Activated CD8-positive, alpha-beta memory T cell treated with anti-CD3 and anti-CD28 coated beads for 36 hours (primary cell): ENCODE measurements at regions not wholly inside any gene's neighbourhood (a gene's known extent, or its start where the extent isn't known, plus 50 kb on each side); places are given as distances from the start of the nearest gene placed in this dataset.
"Not testable (repeated sequence)": the region's sequence is repeated elsewhere in the genome, so short reads cannot be mapped to it uniquely, and the experiment has no call there.

ENCODE experiments used
- CTCF ChIA-PET: fragments of 350-600 bp; sonication (Branson Sonifier 250); formaldehyde crosslinking; loops from one replicate; lab custom pipeline; 2021; ENCODE audit warnings: antibody characterized with exemption; lab: Charles Lee
- POLR2A ChIA-PET: fragments of 350-600 bp; sonication (Branson Sonifier 250); formaldehyde crosslinking; loops from one replicate; lab custom pipeline; 2021; ENCODE audit warnings: antibody characterized with exemption; lab: Charles Lee

DNA sequence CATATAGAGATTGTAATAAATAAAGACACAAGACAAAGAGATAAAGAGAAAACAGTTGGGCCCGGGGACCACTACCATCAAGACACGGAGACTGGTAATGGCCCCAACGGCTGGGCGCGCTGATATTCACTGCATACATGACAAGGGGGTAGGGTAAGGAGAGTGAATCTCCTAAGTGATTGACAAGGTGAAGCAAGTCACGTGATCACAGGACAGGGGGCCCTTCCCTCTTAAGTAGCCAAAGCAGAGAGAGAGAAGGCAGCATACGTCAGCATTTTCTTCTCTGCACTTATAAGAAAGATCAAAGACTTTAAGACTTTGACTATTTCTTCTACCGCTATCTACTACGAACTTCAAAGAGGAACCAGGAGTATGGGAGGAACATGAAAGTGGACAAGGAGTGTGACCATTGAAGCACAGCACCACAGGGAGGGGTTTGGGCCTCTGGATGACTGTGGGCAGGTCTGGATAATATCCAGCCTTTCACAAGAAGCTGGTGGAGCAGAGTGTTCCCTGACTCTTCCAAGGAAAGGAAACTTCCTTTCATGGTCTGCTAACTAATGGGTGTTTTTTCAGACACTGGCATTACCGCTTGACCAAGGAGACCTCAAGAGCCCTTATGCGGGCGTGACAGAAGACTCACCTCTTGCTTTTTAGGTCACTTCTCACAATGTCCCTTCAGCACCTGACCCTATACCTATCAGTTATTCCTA lies 75.6 kb downstream of the MRPL39 start:
- POLR2A ChIA-PET, CTCF ChIA-PET: not testable (repeated sequence)

DNA sequence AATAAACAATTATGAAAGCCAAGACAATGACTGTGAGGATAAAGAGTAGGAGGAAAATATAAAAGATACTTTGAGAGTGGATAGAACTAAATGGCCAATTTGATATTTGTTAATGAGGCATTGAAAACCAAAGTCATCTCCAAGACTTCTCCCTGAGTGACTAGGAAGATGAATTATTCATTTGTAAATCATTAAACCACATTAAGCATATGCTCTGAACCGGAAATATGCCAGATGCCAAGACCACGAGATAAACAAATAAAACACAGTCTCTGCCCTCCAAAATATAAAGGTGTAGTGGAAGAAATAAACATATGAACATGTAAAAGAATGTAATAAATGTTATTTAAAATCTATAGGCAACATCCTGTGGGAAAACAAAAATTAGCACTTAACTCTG lies 78.8 kb downstream of the MRPL39 start:
- CTCF ChIA-PET, result no interaction called here

DNA sequence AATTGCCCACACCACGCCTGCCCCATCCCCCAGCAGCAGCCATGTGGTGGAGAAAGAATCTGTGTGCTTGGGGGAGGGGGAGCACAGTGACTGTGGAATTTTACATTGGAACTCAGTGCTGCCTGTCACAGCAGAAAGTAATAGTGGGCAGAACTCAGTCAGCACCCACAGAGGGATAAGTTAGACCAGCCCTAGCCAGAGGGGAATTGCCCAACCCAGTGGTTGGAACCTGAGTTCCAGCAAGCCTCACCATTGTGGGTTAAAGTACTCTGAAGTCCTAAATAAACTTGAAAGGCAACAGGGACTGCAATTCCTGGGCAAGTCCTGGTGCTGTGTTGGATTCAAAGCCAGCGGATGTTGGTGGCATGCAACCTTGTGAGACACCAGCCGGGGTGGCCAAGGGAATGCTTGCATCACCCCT lies 88.8 kb downstream of the MRPL39 start:
- ChIA-PET POLR2A (no interaction called here), CTCF (no interaction called here)

More for the DNA sequence above, 78.8 kb downstream of the MRPL39 start:
- POLR2A ChIA-PET, result no interaction called here

DNA sequence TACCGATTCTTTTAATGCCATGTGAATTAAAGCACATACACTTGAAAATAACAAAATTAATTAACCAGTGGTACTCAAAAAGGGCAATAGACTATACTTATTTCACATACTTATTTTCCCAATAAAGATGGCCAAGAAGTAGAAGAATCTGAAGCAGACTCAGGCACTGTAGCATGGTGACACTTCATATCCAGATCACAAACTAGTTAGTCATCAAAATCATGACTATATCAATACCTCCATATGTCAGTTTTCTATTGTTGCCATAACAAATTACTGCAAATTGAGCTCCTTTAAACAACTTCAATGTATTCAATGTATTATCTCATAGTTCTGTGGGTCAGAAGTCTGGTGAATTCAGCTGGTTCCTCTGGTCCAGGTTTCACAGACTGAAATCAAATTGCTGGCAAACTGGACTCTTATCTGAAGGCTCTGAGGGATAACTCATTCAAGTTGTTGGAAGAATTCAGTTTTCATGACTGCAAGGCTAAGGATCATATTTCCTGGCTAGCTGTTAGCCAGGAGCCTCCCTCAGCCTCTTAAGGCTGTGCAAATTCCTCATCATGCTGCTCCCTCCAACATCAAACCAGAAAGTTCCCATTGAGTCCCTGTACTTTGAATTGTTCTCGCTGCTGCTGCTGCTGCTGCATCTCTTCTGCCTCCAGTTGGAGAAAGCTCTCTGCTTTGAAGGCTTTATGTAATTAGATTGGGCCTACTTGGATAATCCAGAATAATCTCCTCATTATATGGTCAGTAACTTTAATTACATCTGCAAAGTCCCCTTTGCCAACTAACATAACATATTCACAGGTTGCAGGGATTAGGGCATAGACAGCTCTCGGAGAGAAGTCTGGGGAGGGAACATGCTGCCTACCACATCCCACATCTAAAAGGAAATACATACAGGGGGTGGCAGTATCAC lies 91.5 kb downstream of the MRPL39 start:
- POLR2A ChIA-PET, result interaction anchor here (1.0 kb wide), 1 partner anchor 46 kb away, joined by 5 read pairs; no protein-coding TSS in a partner anchor
- CTCF ChIA-PET, result interaction anchor here (1.2 kb wide), 1 partner anchor 37 kb away, joined by 3 read pairs; no protein-coding TSS in a partner anchor

DNA sequence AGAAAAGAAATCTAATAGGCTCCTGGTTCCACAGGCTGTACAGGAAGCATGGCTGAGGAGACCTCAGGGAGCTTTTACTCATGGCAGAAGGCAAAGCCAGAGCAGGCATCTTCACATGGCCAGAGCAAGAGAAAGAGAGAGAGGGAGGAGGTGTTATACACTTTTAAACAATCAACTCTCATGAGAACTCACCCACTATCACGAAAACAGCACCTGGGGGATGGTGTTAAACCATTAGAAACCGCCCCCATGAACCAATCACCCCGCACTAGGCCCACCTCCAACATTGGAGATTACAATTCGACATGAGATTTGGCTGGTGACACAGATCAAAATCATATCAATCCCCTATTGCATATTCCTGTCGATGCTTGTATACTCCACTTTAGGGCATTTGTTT lies 93.5 kb downstream of the MRPL39 start:
- POLR2A ChIA-PET, result interaction anchor here (1.0 to 4.2 kb wide), 3 partner anchors 49 to 60 kb away, joined by 3 to 106 read pairs (median 3); no protein-coding TSS in a partner anchor
- CTCF ChIA-PET, result no interaction called here

DNA sequence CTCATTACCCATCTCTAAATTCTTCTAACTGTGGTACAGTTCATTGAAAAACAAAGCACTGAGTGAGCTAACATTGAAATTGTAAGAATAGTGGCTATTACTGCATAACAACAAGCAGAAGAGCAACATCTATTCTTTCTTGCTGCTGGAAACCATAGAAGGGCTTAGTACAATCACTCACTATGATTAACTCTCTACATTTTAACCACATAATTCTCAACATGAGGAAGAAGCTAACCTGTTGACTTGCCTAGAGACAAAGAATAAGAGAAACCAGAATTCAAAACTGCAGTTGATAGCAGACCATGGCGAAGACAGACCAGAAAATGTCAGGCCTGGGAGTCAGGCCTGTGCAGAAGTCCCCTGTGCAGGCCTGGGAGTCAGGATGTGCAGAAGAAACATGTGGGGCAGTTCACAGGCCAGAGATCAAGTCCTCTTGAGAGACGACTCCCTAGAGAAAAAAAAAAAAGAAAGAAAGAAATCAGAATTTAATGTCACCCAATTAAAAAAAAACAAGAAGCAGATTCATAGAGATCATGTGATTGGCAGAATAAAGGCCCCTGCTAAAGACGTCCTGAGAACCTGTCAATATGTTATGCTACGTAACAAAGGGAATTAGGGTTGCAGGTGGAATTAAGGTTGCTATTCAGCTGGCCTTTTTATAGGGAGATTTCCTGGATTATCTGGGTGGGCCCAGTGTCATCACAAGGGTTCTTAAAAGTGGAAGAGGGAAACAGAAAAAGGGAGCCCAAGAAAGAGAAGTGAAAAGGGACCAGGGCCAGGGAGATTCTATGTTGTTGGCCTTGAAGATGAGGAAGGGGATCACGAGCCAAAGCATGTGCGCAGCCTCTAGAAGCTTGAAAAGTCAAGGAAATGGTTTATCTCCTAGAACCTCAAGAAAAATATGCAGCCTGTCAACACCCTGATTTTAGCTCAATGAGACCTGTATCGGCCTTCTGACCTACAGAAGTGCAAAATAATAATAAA lies 94.9 kb downstream of the MRPL39 start:
- POLR2A ChIA-PET, result interaction anchor here (1.4 to 4.2 kb wide), 6 partner anchors 25 to 63 kb away, joined by 3 to 106 read pairs (median 16); no protein-coding TSS in a partner anchor
- CTCF ChIA-PET, result interaction anchor here (0.9 to 1.5 kb wide), 4 partner anchors 11 to 90 kb away, joined by 3 to 5 read pairs (median 4); no protein-coding TSS in a partner anchor

- ChIA-PET CTCF (interaction anchor here (1.4 kb wide), 1 partner anchor 63 kb away, joined by 3 read pairs; no protein-coding TSS in a partner anchor), POLR2A (interaction anchor here (0.8 to 4.2 kb wide), 5 partner anchors 52 to 89 kb away, joined by 3 to 106 read pairs (median 21); no protein-coding TSS in a partner anchor)
Measured at GRCh38 chr21:25509862-25510261, 97.4 kb downstream of the MRPL39 start.

DNA sequence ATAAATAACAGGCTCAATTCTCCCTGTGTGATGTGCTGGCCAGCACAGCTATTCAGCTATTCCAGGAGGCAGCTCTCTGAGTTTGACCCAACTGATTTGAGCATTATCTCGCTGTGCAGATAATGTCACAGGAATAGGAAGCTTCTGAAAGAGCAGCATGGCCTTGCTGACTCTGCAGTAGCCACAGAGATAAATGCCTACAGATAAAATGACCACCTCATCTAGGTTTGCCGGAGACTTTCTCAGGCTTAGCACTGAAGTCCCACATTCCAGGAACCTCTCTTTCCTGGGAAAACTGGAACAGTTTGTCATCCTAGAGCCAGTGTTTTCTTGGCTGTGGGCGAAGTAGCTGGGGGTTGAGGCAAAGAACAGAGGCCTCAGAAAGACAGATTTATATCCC lies 98.9 kb downstream of the MRPL39 start:
- ChIA-PET POLR2A (interaction anchor here (0.6 to 2.9 kb wide), 7 partner anchors 52 to 88 kb away, joined by 3 to 21 read pairs (median 5); no protein-coding TSS in a partner anchor), CTCF (interaction anchor here (1.3 kb wide), 1 partner anchor 18 kb away, joined by 5 read pairs; no protein-coding TSS in a partner anchor)

DNA sequence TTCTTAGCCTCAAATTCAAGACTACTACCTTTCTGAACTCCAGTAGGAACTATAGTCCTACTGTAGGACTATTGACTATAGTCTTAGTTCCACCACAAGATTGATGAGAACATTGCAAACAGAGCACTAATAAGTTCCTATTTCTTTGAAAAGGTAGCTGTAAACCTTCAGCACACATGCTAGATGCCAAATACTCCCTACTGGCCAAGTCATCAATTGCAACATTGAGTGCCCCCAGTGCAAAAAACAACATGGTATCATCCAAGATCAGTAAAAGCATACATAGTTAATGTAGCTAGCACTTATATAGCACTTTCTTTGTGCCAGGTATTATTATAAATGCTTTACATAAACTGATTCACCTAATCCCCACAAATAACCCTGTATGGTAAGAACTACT lies 99.8 kb downstream of the MRPL39 start:
- CTCF ChIA-PET, result interaction anchor here (1.3 kb wide), 1 partner anchor 17 kb away, joined by 5 read pairs; no protein-coding TSS in a partner anchor
- POLR2A ChIA-PET, result interaction anchor here (0.7 to 2.9 kb wide), 6 partner anchors 37 to 61 kb away, joined by 3 to 21 read pairs (median 4); no protein-coding TSS in a partner anchor

- ChIA-PET CTCF (interaction anchor here (1.2 kb wide), 1 partner anchor 45 kb away, joined by 3 read pairs; no protein-coding TSS in a partner anchor), POLR2A (interaction anchor here (1.0 to 2.9 kb wide), 3 partner anchors 50 to 60 kb away, joined by 3 to 13 read pairs (median 4); no protein-coding TSS in a partner anchor)
Measured at GRCh38 chr21:25506887-25507286, 100.4 kb downstream of the MRPL39 start.

GRCh38 chr21:25506261-25506660 lies 101.0 kb downstream of the MRPL39 start:
- CTCF ChIA-PET, result interaction anchor here (1.2 kb wide), 1 partner anchor 44 kb away, joined by 3 read pairs; no protein-coding TSS in a partner anchor
- POLR2A ChIA-PET, result no interaction called here

- ChIA-PET POLR2A (no interaction called here), CTCF (no interaction called here)
Measured at GRCh38 chr21:25503981-25504380, 103.3 kb downstream of the MRPL39 start.

DNA sequence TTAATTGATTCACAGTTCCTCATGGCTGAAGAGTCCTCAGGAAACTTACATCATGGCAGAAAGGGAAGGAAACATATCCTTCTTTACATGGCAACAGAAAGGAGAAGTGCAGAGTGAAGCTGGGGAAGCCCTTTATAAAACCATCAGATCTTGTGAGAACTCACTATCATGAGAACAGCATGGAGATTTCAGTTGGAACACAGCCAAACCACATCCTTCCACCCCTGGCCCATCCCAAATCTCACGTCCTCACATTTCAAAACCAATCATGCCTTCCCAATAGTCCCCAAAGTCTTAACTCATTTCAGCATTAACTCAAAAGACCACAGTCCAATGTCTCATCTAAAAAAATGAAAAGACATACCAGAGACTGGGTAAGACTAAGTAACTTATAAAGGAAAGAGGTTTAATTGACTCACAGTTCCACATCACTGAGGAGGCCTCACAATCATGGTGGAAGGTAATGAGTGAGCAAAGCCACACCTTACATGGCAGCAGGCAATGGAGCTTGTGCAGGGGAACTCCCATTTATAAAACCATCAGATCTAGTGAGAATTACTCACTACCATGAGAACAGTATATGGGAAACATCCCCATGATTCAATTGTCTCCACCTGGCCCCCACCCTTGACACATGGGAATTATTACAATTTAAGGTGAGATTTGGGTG lies 105.2 kb downstream of the MRPL39 start:
- CTCF ChIA-PET, result interaction anchor here (1.3 to 1.5 kb wide), 3 partner anchors 11 to 14 kb away, joined by 3 to 5 read pairs (median 3); no protein-coding TSS in a partner anchor
- POLR2A ChIA-PET, result interaction anchor here (0.6 to 1.4 kb wide), 6 partner anchors 15 to 71 kb away, joined by 3 to 9 read pairs (median 4); no protein-coding TSS in a partner anchor

- CTCF ChIA-PET, result interaction anchor here (1.3 to 1.5 kb wide), 3 partner anchors 12 to 14 kb away, joined by 3 to 5 read pairs (median 3); no protein-coding TSS in a partner anchor
- POLR2A ChIA-PET, result interaction anchor here (0.6 to 1.4 kb wide), 3 partner anchors 14 to 66 kb away, joined by 3 to 9 read pairs (median 4); no protein-coding TSS in a partner anchor
Measured at GRCh38 chr21:25501462-25501861, 105.8 kb downstream of the MRPL39 start.

DNA sequence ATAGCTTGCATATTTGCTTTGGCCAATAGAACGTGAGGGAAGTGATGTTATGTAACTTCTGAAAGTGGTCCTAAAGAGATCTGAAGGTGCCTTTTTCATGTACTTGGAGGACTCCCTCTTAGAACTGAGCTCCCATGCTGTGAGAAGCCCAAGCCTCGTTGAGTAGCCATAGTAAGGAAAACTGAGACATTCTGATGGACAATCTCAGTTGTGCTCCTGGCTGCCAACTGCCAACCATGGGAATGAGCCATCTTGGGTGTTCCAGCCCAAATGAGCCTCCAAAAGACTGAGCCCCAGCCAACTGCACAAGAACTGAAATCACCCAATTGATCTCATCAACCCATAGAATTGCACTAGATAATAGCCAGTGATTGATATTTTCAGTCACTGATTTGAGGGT lies 106.7 kb downstream of the MRPL39 start:
- POLR2A ChIA-PET, result no interaction called here
- CTCF ChIA-PET, result interaction anchor here (1.5 kb wide), 1 partner anchor 79 kb away, joined by 3 read pairs; no protein-coding TSS in a partner anchor

- POLR2A ChIA-PET, result interaction anchor here (0.6 kb wide), 1 partner anchor 9 kb away, joined by 4 read pairs; no protein-coding TSS in a partner anchor
- CTCF ChIA-PET, result interaction anchor here (0.5 kb wide), 1 partner anchor 80 kb away, joined by 3 read pairs; no protein-coding TSS in a partner anchor
Measured at GRCh38 chr21:25496825-25497482, 110.3 kb downstream of the MRPL39 start.
